Stimulated activated CD4-positive, alpha-beta T cell treated with anti-CD3 and anti-CD28 coated beads, Interleukin-1b, Interleukin-23, amount 100 ng/mL, for 48 hours (primary cell): ENCODE measurements at regions not wholly inside any gene's neighbourhood (a gene's known extent, or its start where the extent isn't known, plus 50 kb on each side); places are given as distances from the start of the nearest gene placed in this dataset.

Experiments used
- DNase-seq: peaks from one replicate; pipeline ENCODE4 v3.0.0-alpha.2; 2020

GRCh38 chr3:124381575-124382333 is 348.5 kb upstream of the UMPS start:
- DNase-seq: no peak

GRCh38 chr3:124383051-124383450 is 347.2 kb upstream of the UMPS start:
- DNase-seq: no peak

GRCh38 chr3:124383846-124384466 is 346.3 kb upstream of the UMPS start:
- no peak for DNase-seq

GRCh38 chr3:124384527-124384926 is 345.7 kb upstream of the UMPS start:
- no peak for DNase-seq

- DNase-seq: no peak
Measured at GRCh38 chr3:124385996-124386395, 344.3 kb upstream of the UMPS start.

GRCh38 chr3:124386996-124387595 is 343.2 kb upstream of the UMPS start:
- no peak for DNase-seq

GRCh38 chr3:124391774-124392173 is 338.5 kb upstream of the UMPS start:
- DNase-seq: no peak

GRCh38 chr3:124393340-124393739 is 336.9 kb upstream of the UMPS start:
- DNase-seq: no peak

GRCh38 chr3:124395162-124395561 is 335.1 kb upstream of the UMPS start:
- no peak for DNase-seq

GRCh38 chr3:124395584-124396338 is 334.5 kb upstream of the UMPS start:
- DNase-seq: no peak

GRCh38 chr3:124396339-124396950 is 333.8 kb upstream of the UMPS start:
- DNase-seq: no peak

GRCh38 chr3:124397088-124397487 is 333.2 kb upstream of the UMPS start:
- no peak for DNase-seq

- DNase-seq: no peak
Measured at GRCh38 chr3:124398594-124398993, 331.7 kb upstream of the UMPS start.

- no peak for DNase-seq
Measured at GRCh38 chr3:124401843-124402242, 328.4 kb upstream of the UMPS start.

GRCh38 chr3:124402791-124403190 is 327.5 kb upstream of the UMPS start:
- DNase-seq: no peak

- no peak for DNase-seq
Measured at GRCh38 chr3:124404621-124405020, 325.6 kb upstream of the UMPS start.

GRCh38 chr3:124407260-124407659 is 323.0 kb upstream of the UMPS start:
- DNase-seq: no peak

- no peak for DNase-seq
Measured at GRCh38 chr3:124409650-124410275, 320.5 kb upstream of the UMPS start.

- no peak for DNase-seq
Measured at GRCh38 chr3:124410471-124410870, 319.8 kb upstream of the UMPS start.

GRCh38 chr3:124411728-124412127 is 318.5 kb upstream of the UMPS start:
- no peak for DNase-seq

- DNase-seq: no peak
Measured at GRCh38 chr3:124412644-124413043, 317.6 kb upstream of the UMPS start.

- DNase-seq: no peak
Measured at GRCh38 chr3:124413393-124413792, 316.9 kb upstream of the UMPS start.
